Retina (tissue), 1 donor: ENCODE measurements at regions not wholly inside any gene's neighbourhood (a gene's known extent, or its start where the extent isn't known, plus 50 kb on each side); places are given as distances from the start of the nearest gene placed in this dataset.
"Not testable (repeated sequence)": the region's sequence is repeated elsewhere in the genome, so short reads cannot be mapped to it uniquely, and the experiment has no call there.

ENCODE experiments used
- DNase-seq: peaks from one replicate; pipeline ENCODE4 v3.0.0-alpha.2; 2016

GRCh38 chr13:54415753-54416366 lies 1387.2 kb downstream of the OLFM4 start:
- DNase-seq = no peak

DNA sequence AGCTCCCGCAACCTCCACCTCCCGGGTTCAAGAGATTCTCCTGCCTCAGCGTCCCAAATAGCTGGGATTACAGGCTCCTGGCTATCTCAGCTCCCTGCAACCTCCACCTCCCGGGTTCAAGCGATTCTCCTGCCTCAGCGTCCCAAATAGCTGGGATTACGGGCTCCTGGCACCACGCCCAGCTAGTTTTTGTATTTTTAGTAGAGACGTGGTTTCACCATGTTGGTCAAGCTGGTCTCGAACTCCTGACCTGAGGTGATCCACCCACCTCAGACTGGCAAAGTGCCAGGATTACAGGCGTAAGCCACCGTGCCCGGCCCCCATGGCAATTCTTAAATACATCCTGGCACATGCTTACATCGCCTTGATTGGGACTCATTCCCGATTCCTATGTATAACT lies 1394.3 kb downstream of the OLFM4 start:
- not testable (repeated sequence) for DNase-seq

GRCh38 chr13:54424344-54424743 lies 1395.7 kb downstream of the OLFM4 start:
- DNase-seq = no peak

- no peak for DNase-seq
Observed at GRCh38 chr13:54433493-54434206, 1405.0 kb downstream of the OLFM4 start.

DNA sequence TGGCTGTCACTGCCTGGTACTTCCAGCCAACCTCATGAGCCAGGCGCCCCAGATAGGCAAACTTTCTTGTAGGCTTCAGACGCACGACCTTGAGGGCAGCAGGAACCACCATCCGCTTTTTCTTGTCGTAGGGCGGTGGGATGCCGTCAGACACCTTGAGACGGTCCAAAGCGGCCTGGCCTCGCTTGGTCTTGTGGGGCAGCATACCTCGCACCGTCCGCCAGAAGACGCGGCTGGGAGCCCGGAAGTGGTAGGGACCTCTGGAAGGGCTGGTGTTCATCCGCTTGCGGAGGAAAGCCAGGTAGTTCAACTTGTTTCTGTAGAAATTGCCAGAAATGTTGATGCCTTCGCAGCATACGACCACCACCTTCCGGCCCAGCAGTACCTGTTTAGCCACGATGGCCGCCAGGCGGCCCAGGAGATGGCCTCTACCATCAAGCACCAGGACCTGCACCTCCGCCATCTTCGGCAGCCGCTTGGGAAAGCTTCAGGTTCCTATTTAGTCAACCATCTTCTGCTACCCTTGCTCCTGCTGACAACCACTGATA lies 1412.3 kb downstream of the OLFM4 start:
- not testable (repeated sequence) for DNase-seq

DNA sequence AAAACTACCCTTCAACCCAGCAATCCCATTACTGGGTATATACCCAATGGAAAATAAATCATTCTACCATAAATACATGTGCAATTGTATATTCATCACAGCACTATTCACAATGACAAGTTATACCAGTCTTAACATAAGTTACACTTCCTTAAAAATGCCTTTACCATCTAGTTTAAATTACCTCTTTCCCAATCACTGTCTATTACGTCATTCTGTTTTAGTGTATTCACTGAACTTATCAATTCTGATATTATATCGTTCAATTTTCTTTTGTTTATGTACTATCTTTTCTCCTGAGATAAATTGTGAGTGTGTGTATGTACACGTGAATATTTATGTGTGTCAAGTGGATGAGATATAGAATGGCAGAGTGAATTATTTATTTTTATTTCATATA lies 1416.8 kb downstream of the OLFM4 start:
- no peak for DNase-seq

- no peak for DNase-seq
Observed at GRCh38 chr13:54445865-54446264, 1417.3 kb downstream of the OLFM4 start.

DNA sequence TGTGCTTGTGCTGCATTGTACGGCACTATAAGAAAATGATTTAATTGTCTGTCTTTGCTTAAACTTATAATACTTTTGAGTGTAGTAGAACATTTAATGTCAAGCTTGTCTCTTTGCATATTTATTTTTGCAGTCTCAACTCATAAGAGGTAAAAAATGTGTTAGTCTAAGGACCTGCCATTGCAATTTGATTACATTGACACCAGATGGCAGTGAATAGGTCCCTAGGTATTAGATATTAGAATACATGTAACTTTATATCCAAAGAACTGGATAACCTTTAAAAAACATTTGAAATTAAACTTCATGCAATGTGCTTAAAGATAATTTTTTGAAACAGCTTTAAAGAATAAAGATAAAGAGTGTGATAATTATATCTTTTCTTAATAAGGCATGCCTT lies 1421.3 kb downstream of the OLFM4 start:
- no peak for DNase-seq

DNA sequence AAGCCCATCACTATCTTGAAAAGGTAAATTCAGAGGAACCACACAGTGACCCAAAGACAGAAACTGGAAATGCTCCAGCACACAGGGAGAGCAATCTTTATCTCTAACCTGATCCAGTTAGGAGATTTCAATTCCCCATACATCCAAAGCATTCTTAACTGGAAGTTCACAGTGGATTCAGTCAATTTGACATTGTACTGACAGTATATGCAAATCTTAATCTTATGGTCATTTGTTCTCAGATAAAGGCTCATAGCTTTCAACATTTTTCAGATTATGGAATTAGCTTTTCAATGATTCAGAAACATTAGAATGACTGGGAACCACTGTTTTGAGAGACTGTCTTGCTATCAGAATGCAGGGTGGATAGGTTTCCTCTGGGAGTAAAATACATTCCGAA lies 1455.6 kb downstream of the OLFM4 start:
- no peak for DNase-seq

DNA sequence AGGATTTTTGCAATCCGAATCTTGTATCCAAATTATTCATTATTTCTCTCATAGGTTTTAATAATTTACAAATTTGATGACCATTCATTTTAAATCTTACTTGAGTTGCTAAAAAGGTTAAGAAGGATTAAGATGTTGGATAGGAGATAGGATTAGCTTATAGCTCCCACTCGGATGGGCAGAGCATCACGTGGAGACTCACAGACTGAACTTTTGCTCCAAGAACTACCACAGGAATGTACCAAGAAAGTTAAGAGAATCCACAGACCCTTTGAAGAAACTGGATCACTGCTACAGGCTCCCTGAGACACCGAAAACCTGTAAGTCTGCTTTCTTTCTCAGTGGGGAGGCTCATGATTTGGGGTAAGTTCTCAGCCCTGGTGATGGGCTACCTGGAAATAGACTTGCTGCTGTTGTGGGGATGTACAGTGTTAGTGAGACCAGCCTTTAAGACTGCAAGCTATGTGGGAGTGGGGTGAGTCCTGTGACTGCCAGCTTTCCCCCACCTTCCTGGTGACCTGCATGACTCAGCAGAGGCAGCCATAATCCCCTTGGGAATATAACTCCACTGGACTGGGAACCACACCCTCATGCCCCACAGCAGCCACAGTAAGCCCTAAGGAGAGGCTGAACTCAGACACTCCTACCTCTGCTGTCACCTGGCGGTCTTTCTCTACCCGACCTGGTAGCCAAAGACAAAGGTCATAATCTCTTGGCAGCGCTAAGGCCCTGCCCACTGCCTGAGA lies 1458.0 kb downstream of the OLFM4 start:
- DNase-seq = no peak

- DNase-seq = no peak
Observed at GRCh38 chr13:54489359-54489758, 1460.7 kb downstream of the OLFM4 start.

DNA sequence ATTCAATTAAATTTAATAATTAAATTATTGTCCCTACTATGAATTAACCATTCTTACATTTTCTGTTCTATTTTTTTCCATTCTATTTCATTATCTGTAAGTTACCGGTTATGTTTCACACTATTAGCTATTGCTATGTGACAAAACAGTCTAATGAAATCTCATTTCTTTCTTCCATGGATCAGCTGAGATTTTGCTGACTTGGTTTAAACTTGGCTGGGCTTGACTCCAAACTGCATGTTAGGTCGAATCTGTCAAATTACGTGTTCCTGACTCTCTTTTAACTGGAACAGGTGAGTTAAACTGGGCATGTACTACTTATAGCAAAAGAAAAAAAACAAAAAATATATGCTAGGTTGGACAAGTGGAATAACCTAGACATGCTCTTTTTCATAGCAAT lies 1464.4 kb downstream of the OLFM4 start:
- DNase-seq = no peak

- DNase-seq = no peak
Observed at GRCh38 chr13:54511366-54511765, 1482.8 kb downstream of the OLFM4 start.

DNA sequence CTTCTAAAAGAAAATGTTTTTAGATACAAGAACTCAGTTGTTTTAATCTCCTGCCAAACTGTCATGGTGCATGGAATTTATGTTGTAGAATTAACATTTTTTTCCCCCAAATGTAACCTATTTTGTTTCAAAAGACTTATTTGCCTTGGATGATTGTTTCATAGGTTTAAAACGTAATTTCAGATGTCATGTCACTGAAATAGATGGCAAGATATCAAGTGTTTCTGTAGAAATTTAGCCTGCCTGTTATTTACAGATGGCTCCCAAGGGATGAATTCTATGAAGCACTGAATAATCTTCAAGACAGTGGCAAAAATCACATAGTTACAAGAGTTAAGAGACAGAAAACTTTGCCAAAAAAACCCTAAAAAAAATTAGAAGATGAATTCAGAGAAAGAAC lies 1484.6 kb downstream of the OLFM4 start:
- DNase-seq = no peak

GRCh38 chr13:54536112-54536511 lies 1507.5 kb downstream of the OLFM4 start:
- DNase-seq = no peak

DNA sequence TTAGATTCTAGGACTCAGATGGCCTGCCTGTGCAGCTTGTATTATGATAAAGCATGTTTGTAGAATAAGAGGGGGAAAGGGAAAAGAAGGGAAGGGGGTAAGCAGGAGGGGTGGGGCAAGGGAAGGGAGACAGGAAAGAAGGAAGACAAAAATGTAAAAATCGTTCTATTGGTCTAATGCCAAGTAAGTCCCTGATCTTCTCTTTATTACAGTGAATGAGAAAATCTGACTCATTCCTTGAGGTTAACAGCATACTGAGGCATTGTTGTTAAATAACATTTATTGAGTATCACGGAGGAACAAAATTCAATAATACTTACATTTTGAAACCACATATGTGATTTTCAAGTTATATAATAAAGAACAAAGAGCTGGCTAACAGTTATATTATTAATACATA lies 1534.7 kb downstream of the OLFM4 start:
- no peak for DNase-seq

- DNase-seq = not testable (repeated sequence)
Observed at GRCh38 chr13:54572037-54572436, 1543.4 kb downstream of the OLFM4 start.

DNA sequence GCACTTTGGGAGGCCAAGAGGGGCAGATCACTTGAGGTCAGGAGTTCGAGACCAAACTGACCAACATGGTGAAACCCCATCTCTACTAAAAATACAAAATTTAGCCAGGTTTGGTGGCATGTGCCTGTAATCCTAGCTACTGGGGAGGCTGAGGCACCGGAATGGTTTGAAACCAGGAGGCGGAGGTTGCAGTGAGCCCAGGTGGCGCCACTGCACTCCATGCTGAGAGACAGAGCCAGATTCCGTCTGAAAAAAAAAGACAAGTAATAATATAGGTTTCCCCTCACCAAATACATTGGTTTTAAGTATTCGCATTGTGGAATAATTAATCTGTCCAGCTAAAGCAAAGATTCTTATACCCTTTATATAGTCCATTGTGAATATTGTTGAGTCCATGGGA lies 1544.6 kb downstream of the OLFM4 start:
- no peak for DNase-seq

DNA sequence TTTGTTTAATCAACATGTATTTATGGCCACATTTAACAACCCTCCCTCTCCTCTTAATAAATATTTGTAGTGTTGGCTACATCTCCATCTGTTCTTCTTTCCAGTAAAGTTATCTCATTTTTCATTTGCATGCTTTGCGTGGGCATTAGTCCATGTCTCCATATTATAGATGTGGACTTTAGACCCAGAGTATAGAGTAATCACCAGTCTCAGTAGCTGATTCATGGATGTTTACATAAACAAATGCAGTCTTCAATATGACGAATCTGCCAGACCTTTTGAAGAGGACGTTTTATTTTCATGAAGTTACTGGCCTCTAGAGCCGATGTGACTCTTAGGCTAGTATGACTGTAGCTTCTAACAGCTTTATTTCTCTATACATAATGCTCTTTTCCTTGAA lies 1546.2 kb downstream of the OLFM4 start:
- no peak for DNase-seq

DNA sequence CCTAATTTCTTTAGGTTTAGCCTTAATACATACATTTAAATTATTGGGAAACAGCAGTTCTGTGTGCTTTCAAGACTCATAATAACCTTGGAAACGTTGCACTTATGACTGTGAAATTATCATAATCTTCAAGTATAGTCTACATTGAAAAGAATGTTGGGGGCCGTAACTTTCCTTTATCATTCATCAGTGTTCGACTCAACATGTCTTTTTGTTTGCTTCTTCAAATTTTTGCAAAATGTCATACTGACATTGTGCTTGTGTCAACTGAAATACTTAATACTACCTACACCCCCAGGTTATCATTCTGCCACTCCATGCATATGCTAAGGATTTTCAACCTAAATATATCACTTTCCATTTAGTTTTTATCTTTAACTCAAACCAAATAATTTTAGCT lies 1562.9 kb downstream of the OLFM4 start:
- DNase-seq = no peak

DNA sequence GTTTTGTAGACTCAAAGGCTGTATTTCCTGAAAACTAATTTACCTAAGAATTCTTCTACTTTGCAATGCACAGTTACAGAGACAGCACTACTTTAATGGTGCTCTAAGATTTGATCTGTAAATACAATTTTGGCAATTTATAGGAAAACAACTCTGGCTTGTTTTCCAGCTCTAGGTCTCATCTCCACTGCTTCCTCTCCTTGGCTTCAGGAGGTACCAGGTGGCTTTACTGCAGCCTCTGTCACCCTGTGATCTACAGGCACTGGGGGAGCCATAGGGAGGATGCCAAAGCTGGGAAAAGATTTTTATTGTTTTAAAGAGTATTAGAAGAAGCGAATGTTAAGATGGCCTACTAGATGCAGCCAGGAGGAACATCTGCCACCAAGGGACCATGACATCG lies 1563.6 kb downstream of the OLFM4 start:
- no peak for DNase-seq

GRCh38 chr13:54593504-54593903 lies 1564.9 kb downstream of the OLFM4 start:
- no peak for DNase-seq

DNA sequence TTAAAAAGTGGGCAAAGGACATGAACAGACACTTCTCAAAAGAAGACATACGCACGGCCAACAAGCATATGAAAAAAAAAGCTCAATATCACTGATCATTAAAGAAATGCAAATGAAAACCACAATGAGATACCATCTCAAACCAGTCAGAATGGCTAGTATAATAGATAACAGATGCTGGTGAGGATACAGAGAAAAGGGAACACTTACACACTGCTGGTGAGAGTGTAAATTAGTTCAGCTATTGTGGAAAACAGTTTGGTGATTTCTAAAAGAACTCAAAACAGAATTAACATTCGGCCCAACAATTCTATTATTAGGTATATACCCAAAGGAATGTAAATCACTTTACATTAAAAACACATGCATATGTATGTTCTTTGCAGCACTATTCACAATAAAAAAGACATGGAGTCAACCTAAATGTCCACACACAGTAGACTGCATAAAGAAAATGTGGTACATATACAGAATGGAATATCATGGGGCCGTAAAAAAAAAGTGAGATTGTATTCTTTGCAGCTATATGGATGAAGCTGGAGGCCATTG lies 1569.0 kb downstream of the OLFM4 start:
- DNase-seq = no peak

- DNase-seq = no peak
Observed at GRCh38 chr13:54599413-54599812, 1570.8 kb downstream of the OLFM4 start.
